GM23338 (cell line): ENCODE measurements at regions not wholly inside any gene's neighbourhood (a gene's known extent, or its start where the extent isn't known, plus 50 kb on each side); places are given as distances from the start of the nearest gene placed in this dataset.

Experiments
- ATAC-seq: fragments of 200-7000 bp; cut with Tn5 transposase; 3 replicates; pipeline ENCODE4 v1.9.1; 2020
- DNase-seq: peaks from one replicate; pipeline ENCODE4 v3.0.0-alpha.2; 2015; ENCODE audit warnings: low spot score
- H2AFZ ChIP-seq: fragments of 200-600 bp; sonication (generic); 2 replicates; pipeline ENCODE4 v1.8.0; 2016; ENCODE audit warnings: antibody characterized with exemption, mild to moderate bottlenecking, moderate library complexity
- H3F3A ChIP-seq: fragments of 200-600 bp; sonication (generic); replicated peaks from 2 replicates; pipeline ENCODE4 v1.8.0; 2017; ENCODE audit warnings: antibody characterized with exemption, mixed run types, low read depth
- H3K27ac ChIP-seq: fragments of 200-600 bp; sonication (generic); 2 replicates; pipeline ENCODE4 v1.6.1; 2016; ENCODE audit warnings: low read depth
- H3K27me3 ChIP-seq: fragments of 200-600 bp; sonication (generic); 2 replicates; pipeline ENCODE4 v1.8.0; 2016; ENCODE audit warnings: mild to moderate bottlenecking, mixed run types, moderate library complexity; ENCODE audit not compliant: insufficient read depth
- H3K36me3 ChIP-seq: fragments of 200-600 bp; sonication (generic); 2 replicates; pipeline ENCODE4 v1.8.0; 2016; ENCODE audit warnings: mild to moderate bottlenecking; ENCODE audit not compliant: insufficient read depth
- H3K4me1 ChIP-seq: fragments of 200-600 bp; sonication (generic); 2 replicates; pipeline ENCODE4 v1.8.0; 2016; ENCODE audit warnings: mild to moderate bottlenecking, moderate library complexity; ENCODE audit not compliant: insufficient read depth
- H3K4me2 ChIP-seq: fragments of 200-600 bp; sonication (generic); 2 replicates; pipeline ENCODE4 v1.7.1; 2017; ENCODE audit warnings: mixed run types
- H3K4me3 ChIP-seq: fragments of 200-600 bp; sonication (generic); 2 replicates; pipeline ENCODE4 v1.6.1; 2016; ENCODE audit warnings: mixed run types
- H3K79me2 ChIP-seq: fragments of 200-600 bp; sonication (generic); replicated peaks from 2 replicates; pipeline ENCODE4 v1.8.0; 2017; ENCODE audit warnings: mild to moderate bottlenecking; ENCODE audit not compliant: insufficient read depth
- H3K9me2 ChIP-seq: fragments of 200-600 bp; sonication (generic); 2 replicates; pipeline ENCODE4 v1.8.0; 2017; ENCODE audit not compliant: insufficient read depth
- H4K20me1 ChIP-seq: fragments of 200-600 bp; sonication (generic); replicated peaks from 2 replicates; pipeline ENCODE4 v1.8.0; 2017; ENCODE audit warnings: mild to moderate bottlenecking; ENCODE audit not compliant: insufficient read depth
- H3K27ac Mint-ChIP-seq: 2 replicates; pipeline ENCODE4 v1.8.0; 2020; ENCODE audit warnings: inconsistent platforms, mild to moderate bottlenecking, moderate library complexity, mixed read lengths
- H3K27me3 Mint-ChIP-seq: 3 replicates; pipeline ENCODE4 v1.8.0; 2022; ENCODE audit warnings: low read depth, mild to moderate bottlenecking, moderate library complexity, mixed read lengths, inconsistent platforms; ENCODE audit not compliant: insufficient read depth, poor library complexity
- H3K36me3 Mint-ChIP-seq: 3 replicates; pipeline ENCODE4 v1.8.0; 2021; ENCODE audit warnings: low read depth, mild to moderate bottlenecking, inconsistent platforms, moderate library complexity, mixed read lengths
- H3K4me1 Mint-ChIP-seq: 3 replicates; pipeline ENCODE4 v1.8.0; 2020; ENCODE audit warnings: mild to moderate bottlenecking, inconsistent platforms, mixed read lengths
- H3K4me3 Mint-ChIP-seq: 3 replicates; pipeline ENCODE4 v1.8.0; 2021; ENCODE audit warnings: moderate library complexity, mild to moderate bottlenecking, inconsistent platforms, mixed read lengths
- H3K9me3 Mint-ChIP-seq: 3 replicates; pipeline ENCODE4 v1.8.0; 2020; ENCODE audit warnings: moderate library complexity, mild to moderate bottlenecking, inconsistent platforms, mixed read lengths
- CTCF ChIP-seq, 2 experiments: fragments of 200-600 bp in 1 of 2; sonication (generic) in 1 of 2; conservative IDR thresholded peaks; 2 replicates each; pipeline versions ENCODE4 v1.5.1 to v1.6.1; 2016 to 2017; ENCODE audit warnings: antibody characterized with exemption in 2 of 2, low read depth in 2 of 2, mild to moderate bottlenecking in 2 of 2, moderate library complexity in 1 of 2
- ETS1 ChIP-seq: IDR thresholded peaks from 2 replicates; pipeline ENCODE4 v1.6.1; 2016; ENCODE audit warnings: antibody characterized with exemption
- EZH2 ChIP-seq: fragments of 200-600 bp; sonication (generic); IDR thresholded peaks from one replicate; pipeline ENCODE4 v1.8.0; 2017; ENCODE audit warnings: antibody characterized with exemption, mild to moderate bottlenecking, low read depth; ENCODE audit not compliant: unreplicated experiment
- EZH2phosphoT487 ChIP-seq: fragments of 200-600 bp; sonication (generic); IDR thresholded peaks from one replicate; pipeline ENCODE4 v1.8.1; 2018; ENCODE audit warnings: antibody characterized with exemption; ENCODE audit not compliant: unreplicated experiment
- NANOG ChIP-seq: IDR thresholded peaks from 2 replicates; pipeline ENCODE4 v1.6.1; 2016; ENCODE audit warnings: antibody characterized with exemption, borderline replicate concordance
- POLR2AphosphoS5 ChIP-seq: IDR thresholded peaks from 2 replicates; pipeline ENCODE4 v1.6.1; 2016; ENCODE audit warnings: antibody characterized with exemption, low read depth
- REST ChIP-seq: IDR thresholded peaks from one replicate; pipeline ENCODE4 v1.6.1; 2018; ENCODE audit warnings: antibody characterized with exemption; ENCODE audit not compliant: unreplicated experiment
- STAT1 ChIP-seq: IDR thresholded peaks from one replicate; pipeline ENCODE4 v1.6.1; 2016; ENCODE audit warnings: antibody characterized with exemption; ENCODE audit not compliant: unreplicated experiment
- ZNF114 ChIP-seq: fragments of 250-450 bp; sonication (Bioruptor Pico); IDR thresholded peaks from 2 replicates; pipeline ENCODE4 v1.5.0; 2020; ENCODE audit warnings: mild to moderate bottlenecking, moderate library complexity
- ZNF462 ChIP-seq: fragments of 250-450 bp; sonication (Bioruptor Pico); IDR thresholded peaks from 2 replicates; pipeline ENCODE4 v1.5.0; 2020; ENCODE audit warnings: mild to moderate bottlenecking, moderate library complexity

- Mint-ChIP-seq H3K27me3 (peaks cover 8% of the 10 kb centered on the region), H3K9me3 (peaks cover 45% of the 10 kb centered on the region), H3K4me1 (peaks cover 5% of the 10 kb centered on the region; the same call in 2 of the 3 replicates), H3K27ac (no peak overlapping the region), H3K4me3 (no peak overlapping the region), H3K36me3 (peaks cover 37% of the 10 kb centered on the region)
- DNase-seq = no peak
- Histone ChIP-seq H3F3A (no peaks in the 10 kb centered on the region), H3K36me3 (no peaks in the 10 kb centered on the region), H4K20me1 (no peaks in the 10 kb centered on the region), H3K79me2 (no peaks in the 10 kb centered on the region), H2AFZ (no peak overlapping the region), H3K4me3 (no peak overlapping the region), H3K27me3 (no peaks in the 10 kb centered on the region), H3K9me2 (0 out of 2 replicates have a peak, but pooled peaks cover 2% of the 10 kb centered on the region), H3K4me1 (no peaks in the 10 kb centered on the region), H3K4me2 (no peak overlapping the region), H3K27ac (no peak overlapping the region)
- no peak for ATAC-seq
- TF ChIP-seq POLR2AphosphoS5 = no peak
- TF ChIP-seq NANOG = no peak
- no peak for TF ChIP-seq REST
- TF ChIP-seq EZH2 = no peak
These were observed 80.2 kb upstream of the SORBS2 start for GRCh38 chr4:185892165-185892564.

GRCh38 chr4:185893500-185893899, 81.5 kb upstream of the SORBS2 start:
- no peak for DNase-seq
- H3K27ac Mint-ChIP-seq = no peak overlapping the region
- Histone ChIP-seq H3K27me3 (no peaks in the 10 kb centered on the region), H3K27ac (no peak overlapping the region), H2AFZ (peak overlapping the region; percentile 76; the same call in 1 of the 2 replicates), H4K20me1 (no peaks in the 10 kb centered on the region), H3K4me3 (no peak overlapping the region), H3K4me2 (no peak overlapping the region), H3K79me2 (no peaks in the 10 kb centered on the region), H3K4me1 (no peaks in the 10 kb centered on the region), H3K9me2 (0 out of 2 replicates have a peak, but pooled peaks cover 2% of the 10 kb centered on the region), H3F3A (no peaks in the 10 kb centered on the region), H3K36me3 (no peaks in the 10 kb centered on the region)
- H3K36me3 Mint-ChIP-seq = peaks cover 33% of the 10 kb centered on the region
- H3K4me3 Mint-ChIP-seq = no peak overlapping the region
- H3K27me3 Mint-ChIP-seq = peaks cover 8% of the 10 kb centered on the region
- H3K9me3 Mint-ChIP-seq = peaks cover 39% of the 10 kb centered on the region
- peaks cover 5% of the 10 kb centered on the region; the same call in 2 of the 3 replicates for H3K4me1 Mint-ChIP-seq
- no peak for ATAC-seq
- TF ChIP-seq ETS1 = no peak
- TF ChIP-seq ZNF114 (CRISPR knock-in tag) = no peak
- TF ChIP-seq CTCF (conservative IDR thresholded peaks at IDR 0.05; ENCODE audit: low read depth in 2 of 2) = no peak
- no peak for TF ChIP-seq EZH2phosphoT487
- no peak for TF ChIP-seq STAT1
- TF ChIP-seq NANOG = no peak
- TF ChIP-seq ZNF462 (CRISPR knock-in tag) = no peak
